ENCODE measurements at regions not wholly inside any gene's neighbourhood (a gene's known extent, or its start where the extent isn't known, plus 50 kb on each side); places are given as distances from the start of the nearest gene placed in this dataset.

- Mint-ChIP-seq H3K27me3 (ENCODE audit: low read depth) (no peaks in the 10 kb centered on the region; the same call in 1 of the 2 replicates), H3K4me3 (no peak overlapping the region), H3K27ac (no peak overlapping the region; a peak in 1 of 7 replicates), H3K9me3 (no peaks in the 10 kb centered on the region; a peak in 3 of 5 replicates), H3K36me3 (ENCODE audit: insufficient read depth in 1 of 3, low read depth in 3 of 3) (no peaks in the 10 kb centered on the region), H3K4me1 (peaks cover 8 to 28% of the 10 kb centered on the region in 2 experiments)
- H2BK120ac ChIP-seq (ENCODE audit: low read depth, low read length, poor library complexity, severe bottlenecking), result no peak overlapping the region
- no peaks in the 10 kb centered on the region for H3K27me3 ChIP-seq (ENCODE audit: insufficient read depth, low read length)
- no peak overlapping the region for H2AK5ac ChIP-seq (ENCODE audit: insufficient read length, low read length)
- peak; percentile 49 for DNase-seq
- no peak overlapping the region for H3K27ac ChIP-seq (ENCODE audit: insufficient read length, low read depth, low read length)
- no peak overlapping the region for H3K18ac ChIP-seq (ENCODE audit: insufficient read length, low read depth, low read length)
- H3K9me3 ChIP-seq (ENCODE audit: control insufficient read depth, low read depth, low read length), result no peaks in the 10 kb centered on the region
- H3T11ph ChIP-seq (ENCODE audit: low read length), result no peak overlapping the region
- WGBS (ENCODE audit: extremely low coverage, insufficient read length, low lambda C conversion rate), result no CpG with 5 or more reads among the region's 2 CpGs
- no peak overlapping the region for H3K9ac ChIP-seq (ENCODE audit: extremely low read depth, insufficient read length, low read length)
- no peak overlapping the region for H4K91ac ChIP-seq (ENCODE audit: insufficient read length, low read depth, low read length)
- H3K4ac ChIP-seq (ENCODE audit: low read depth, low read length), result no peak overlapping the region
- H2BK5ac ChIP-seq (ENCODE audit: insufficient read length, low read length), result no peak overlapping the region
- H4K20me1 ChIP-seq (ENCODE audit: control insufficient read depth, insufficient read depth, insufficient read length), result no peaks in the 10 kb centered on the region
- H2BK15ac ChIP-seq (ENCODE audit: low read depth, low read length), result no peak overlapping the region
- no peak overlapping the region for H3K23ac ChIP-seq (ENCODE audit: insufficient read length, low read depth, low read length)
- TF ChIP-seq CTCF (conservative IDR thresholded peaks at IDR 0.05), result peak; percentile 92
- no peak overlapping the region for H2AFZ ChIP-seq (ENCODE audit: low read length)
- no peak overlapping the region for H4K8ac ChIP-seq (replicated peaks; ENCODE audit: insufficient read length, low read depth, low read length)
- H2BK12ac ChIP-seq (ENCODE audit: insufficient read length, low read depth, low read length), result no peak overlapping the region
- H3K56ac ChIP-seq (ENCODE audit: insufficient read length, low read depth, low read length), result no peak overlapping the region
- no peaks in the 10 kb centered on the region for H3K23me2 ChIP-seq (ENCODE audit: insufficient read length, low read depth, low read length, poor library complexity, severe bottlenecking)
- H2BK20ac ChIP-seq (ENCODE audit: low read depth, low read length, poor library complexity, severe bottlenecking), result no peak overlapping the region
- no peak overlapping the region for H4K5ac ChIP-seq (ENCODE audit: insufficient read length, low read depth, low read length)
- no peak overlapping the region for H3K14ac ChIP-seq (ENCODE audit: insufficient read depth, low read length)
- no peaks in the 10 kb centered on the region for H3K79me1 ChIP-seq (ENCODE audit: insufficient read depth, low read depth, low read length, poor library complexity, severe bottlenecking)
- no peak overlapping the region for H3K4me2 ChIP-seq (ENCODE audit: insufficient read depth, insufficient read length, low read length)
- peaks cover 2% of the 10 kb centered on the region; the same call in 1 of the 2 replicates for H3K4me1 ChIP-seq (ENCODE audit: insufficient read depth, low read length)
- H3K79me2 ChIP-seq (ENCODE audit: insufficient read depth, low read length), result no peaks in the 10 kb centered on the region
Observed at GRCh38 chr9:108565651-108566378, 290.0 kb downstream of the ACTL7B start.
